PC-3 (cell line): ENCODE measurements at regions not wholly inside any gene's neighbourhood (a gene's known extent, or its start where the extent isn't known, plus 50 kb on each side); places are given as distances from the start of the nearest gene placed in this dataset.

Experiments
- CTCF ChIP-seq: fragments of 300-600 bp; sonication (generic); conservative IDR thresholded peaks from 2 replicates; pipeline ENCODE4 v1.5.1; 2017; ENCODE audit warnings: antibody characterized with exemption, low read depth, mild to moderate bottlenecking, low read length
- EZH2 ChIP-seq: fragments of 300-600 bp; sonication (generic); IDR thresholded peaks from one replicate; pipeline ENCODE4 v1.6.1; 2017; ENCODE audit warnings: antibody characterized with exemption, mild to moderate bottlenecking, low read length; ENCODE audit not compliant: unreplicated experiment

DNA sequence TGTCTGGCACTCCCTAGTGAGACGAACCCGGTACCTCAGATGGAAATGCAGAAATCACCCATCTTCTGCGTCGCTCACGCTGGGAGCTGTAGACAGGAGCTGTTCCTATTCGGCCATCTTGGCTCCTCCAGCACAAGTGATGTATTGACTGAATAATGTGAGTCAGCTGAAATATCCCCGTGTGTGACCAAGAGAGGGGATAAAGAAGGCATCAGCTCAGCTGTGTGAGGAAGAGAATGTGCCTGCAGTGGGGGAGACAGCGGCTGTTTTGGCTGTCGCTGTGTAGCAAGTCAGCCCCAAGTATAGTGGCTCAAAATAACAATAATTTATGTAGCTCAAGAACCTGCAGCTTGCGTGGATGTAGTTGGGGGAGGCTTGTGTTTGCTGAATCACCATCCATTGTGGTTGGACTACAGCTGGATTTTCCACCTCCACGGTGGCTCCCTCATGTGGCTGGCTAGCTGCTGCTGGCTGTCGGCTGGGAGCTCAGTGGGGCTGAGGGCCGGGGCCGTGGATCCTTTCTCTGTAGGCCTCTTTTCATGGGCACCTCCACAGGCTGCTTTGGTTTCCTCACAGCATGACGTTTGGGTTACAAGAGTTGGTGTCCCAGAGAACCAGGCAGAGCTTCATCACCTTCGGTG is 434.5 kb downstream of the CCSER2 start:
- TF ChIP-seq CTCF (no peak), EZH2 (no peak)
